ENCODE measurements at regions not wholly inside any gene's neighbourhood (a gene's known extent, or its start where the extent isn't known, plus 50 kb on each side); places are given as distances from the start of the nearest gene placed in this dataset.

DNA sequence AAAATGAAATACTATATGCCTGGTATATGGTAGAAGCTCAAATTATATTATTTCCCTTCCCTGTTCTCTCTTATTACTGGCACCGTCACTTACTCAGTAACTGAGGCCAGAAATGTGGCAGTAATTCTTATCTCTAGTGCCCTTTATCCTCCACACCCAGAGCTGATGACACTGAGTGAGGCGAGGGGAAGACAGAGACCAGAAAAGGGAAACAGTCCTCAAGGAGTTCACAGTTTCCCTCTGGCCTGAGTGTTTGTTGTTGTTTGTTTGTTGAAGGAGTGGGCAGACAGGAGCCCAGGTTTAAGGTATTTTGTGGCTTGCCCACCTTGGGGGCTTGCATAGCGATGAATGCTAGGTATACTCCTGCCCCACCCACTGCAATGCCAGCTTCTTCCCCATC, 101.5 kb upstream of the FNDC3A start:
- no peak for TF ChIP-seq CTCF (conservative IDR thresholded peaks at IDR 0.05)
- TF ChIP-seq ZFX (IDR thresholded peaks at IDR 0.05) = no peak
